ENCODE measurements at regions not wholly inside any gene's neighbourhood (a gene's known extent, or its start where the extent isn't known, plus 50 kb on each side); places are given as distances from the start of the nearest gene placed in this dataset.
A peak's percentile ranks its signal among the peaks of the same experiment; 100 is the strongest.

DNA sequence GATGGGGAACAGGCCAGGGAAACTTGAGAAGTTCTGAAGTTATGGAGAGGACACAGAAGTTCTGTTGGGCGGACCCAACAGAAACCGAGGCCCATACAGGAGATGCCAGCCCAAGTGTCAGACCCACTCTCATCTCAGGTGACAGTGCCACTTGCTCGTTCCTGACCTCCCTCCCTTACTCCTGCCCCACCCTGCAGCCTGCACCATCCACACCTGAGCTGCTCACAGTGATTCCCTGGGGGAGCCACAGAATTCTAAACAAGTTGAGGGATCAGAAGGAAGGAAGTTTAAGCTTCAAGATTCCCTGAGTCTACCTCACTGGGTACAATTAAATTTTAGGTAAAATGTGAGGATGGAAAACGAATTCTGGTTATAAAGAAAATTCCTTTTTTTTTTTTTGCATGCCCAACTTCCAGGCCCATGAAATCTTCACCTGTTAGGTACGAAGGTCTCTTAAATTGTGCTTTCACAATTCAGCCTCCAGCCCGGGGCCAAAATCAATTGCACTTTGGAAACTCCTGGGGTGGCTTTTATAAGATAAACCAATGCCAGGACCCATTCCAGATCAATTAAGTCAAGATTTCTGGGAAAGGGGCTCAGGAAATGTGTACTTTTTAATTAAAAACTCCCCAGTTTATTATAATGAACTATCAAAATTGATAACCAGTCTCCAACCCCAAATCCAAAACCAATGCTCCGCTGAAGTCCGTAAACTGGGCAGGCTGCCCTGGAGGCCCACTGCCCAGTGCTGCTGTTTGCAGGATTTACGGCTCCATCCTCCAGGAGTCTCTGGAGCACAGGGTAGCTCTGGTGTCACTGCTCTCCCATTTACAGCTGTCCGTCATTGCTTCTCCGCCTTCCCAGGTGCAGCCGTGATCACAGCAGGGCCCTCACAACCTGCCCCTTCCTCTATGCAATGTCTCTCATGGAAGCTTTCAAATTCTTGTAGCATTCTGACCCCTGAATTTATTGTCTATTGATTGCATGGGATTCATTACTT lies 643.5 kb downstream of the UQCRFS1 start:
- no peaks in the 10 kb centered on the region for H3K36me3 Mint-ChIP-seq
- peaks cover 0 to 13% (median 2%) of the 10 kb centered on the region in 7 donors for H3K9me3 Mint-ChIP-seq
- no peak overlapping the region for H3K4me3 Mint-ChIP-seq
- no peaks in the 10 kb centered on the region for H3K36me3 ChIP-seq (ENCODE audit: control insufficient read depth, insufficient read depth, low read length)
- no peak overlapping the region for H3K27ac Mint-ChIP-seq
- DNase-seq, result no peak
- no peaks in the 10 kb centered on the region for H3K4me1 ChIP-seq (ENCODE audit: control insufficient read depth, insufficient read depth, low read length, poor library complexity, severe bottlenecking)
- no peak for ATAC-seq (ENCODE audit: low read depth in 2 of 2)
- H3K4me3 ChIP-seq (ENCODE audit: low read depth, low read length), result no peak overlapping the region
- no peaks in the 10 kb centered on the region for H3K9me3 ChIP-seq (ENCODE audit: control insufficient read depth in 2 of 2, low read length in 2 of 2)
- no peaks in the 10 kb centered on the region for H3K27me3 Mint-ChIP-seq
- H3K27me3 ChIP-seq (ENCODE audit: control insufficient read depth, insufficient read depth, low read length), result no peaks in the 10 kb centered on the region
- no peaks in the 10 kb centered on the region for H3K4me1 Mint-ChIP-seq
- H3K27ac ChIP-seq (ENCODE audit: insufficient read depth, low read length, poor library complexity, severe bottlenecking), result no peak overlapping the region

DNA sequence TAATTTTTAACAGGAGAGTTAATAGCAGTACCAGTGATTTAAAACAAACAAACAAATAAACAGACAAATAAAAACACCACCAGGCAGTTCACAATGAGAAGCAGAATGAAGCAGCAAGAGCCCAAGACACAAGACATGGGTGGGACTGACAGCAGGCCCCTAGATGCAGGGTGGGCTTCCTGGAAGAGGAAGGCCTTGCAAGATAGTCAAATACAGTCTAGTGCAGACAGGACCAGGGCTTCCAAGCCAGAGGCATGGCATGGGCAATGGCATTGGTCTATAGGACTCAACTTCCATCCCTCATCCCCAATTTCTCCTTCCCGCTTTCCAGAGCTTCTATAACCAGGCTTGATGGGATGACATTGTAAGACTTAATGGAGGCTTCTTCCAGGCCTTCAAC lies 645.1 kb downstream of the UQCRFS1 start:
- peaks cover 0 to 13% (median 2%) of the 10 kb centered on the region in 7 donors for H3K9me3 Mint-ChIP-seq
- peak overlapping the region in 1 of 3 donors; percentile 29 for H3K27ac Mint-ChIP-seq
- H3K36me3 ChIP-seq (ENCODE audit: control insufficient read depth, insufficient read depth, low read length), result no peaks in the 10 kb centered on the region
- H3K9me3 ChIP-seq (ENCODE audit: control insufficient read depth in 2 of 2, low read length in 2 of 2), result no peaks in the 10 kb centered on the region
- H3K27me3 Mint-ChIP-seq, result no peaks in the 10 kb centered on the region
- no peak overlapping the region for H3K4me3 Mint-ChIP-seq
- no peaks in the 10 kb centered on the region for H3K4me1 Mint-ChIP-seq
- ATAC-seq (ENCODE audit: low read depth in 2 of 2) (no peak), DNase-seq (no peak)
- H3K36me3 Mint-ChIP-seq, result no peaks in the 10 kb centered on the region
- no peak overlapping the region for H3K27ac ChIP-seq (ENCODE audit: insufficient read depth, low read length, poor library complexity, severe bottlenecking)
- no peaks in the 10 kb centered on the region for H3K4me1 ChIP-seq (ENCODE audit: control insufficient read depth, insufficient read depth, low read length, poor library complexity, severe bottlenecking)
- no peak overlapping the region for H3K4me3 ChIP-seq (ENCODE audit: low read depth, low read length)
- H3K27me3 ChIP-seq (ENCODE audit: control insufficient read depth, insufficient read depth, low read length), result no peaks in the 10 kb centered on the region

DNA sequence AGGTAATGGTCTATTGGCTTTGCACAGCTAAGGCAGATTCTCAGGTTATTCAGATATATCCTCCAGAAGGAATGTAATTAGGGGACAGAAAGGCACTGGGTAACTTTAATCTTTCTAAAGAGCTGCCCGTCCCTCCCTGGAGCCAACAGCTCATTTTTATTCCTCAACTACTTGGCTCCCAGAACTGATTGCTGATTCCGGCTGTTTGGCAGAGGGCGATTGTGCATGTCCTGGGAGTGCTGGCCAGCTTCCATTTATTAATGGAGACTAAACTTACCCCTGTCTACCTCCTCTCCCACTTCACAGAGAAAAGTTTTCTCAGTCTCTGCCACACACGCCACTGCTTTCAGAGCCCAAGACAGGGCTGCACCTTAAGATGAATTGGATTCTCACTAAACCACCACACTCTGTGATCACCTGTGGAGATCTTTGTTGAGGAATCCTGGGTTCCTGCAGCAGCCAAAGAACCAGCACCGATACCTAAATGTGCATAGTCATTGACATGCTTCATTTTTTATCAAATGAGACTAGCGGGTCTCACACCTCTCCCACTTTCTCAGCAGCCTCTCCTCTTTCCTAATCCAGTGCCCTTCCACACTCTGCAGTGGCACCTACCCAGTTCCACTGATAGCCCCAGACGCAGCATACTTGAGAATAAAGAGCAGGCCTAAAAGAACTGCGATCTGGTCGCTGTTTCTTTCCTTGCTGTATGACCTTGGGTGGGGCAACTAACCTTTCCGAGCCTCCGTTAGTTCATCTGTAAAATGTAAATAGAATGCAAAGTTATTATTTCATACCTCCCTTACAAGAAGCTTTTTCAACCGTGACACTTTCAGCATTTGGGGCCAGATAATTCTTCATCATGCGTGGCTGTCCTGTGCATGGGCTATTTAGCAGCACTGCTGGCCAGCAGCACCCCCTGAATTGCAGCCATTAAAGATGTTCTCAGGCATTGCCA lies 648.7 kb downstream of the UQCRFS1 start:
- Mint-ChIP-seq H3K27me3 (no peaks in the 10 kb centered on the region), H3K4me1 (no peaks in the 10 kb centered on the region), H3K4me3 (no peak overlapping the region), H3K36me3 (no peaks in the 10 kb centered on the region), H3K27ac (no peak overlapping the region), H3K9me3 (peaks cover 0 to 13% (median 2%) of the 10 kb centered on the region in 7 donors)
- H3K4me3 ChIP-seq (ENCODE audit: low read depth, low read length), result no peak overlapping the region
- H3K4me1 ChIP-seq (ENCODE audit: control insufficient read depth, insufficient read depth, low read length, poor library complexity, severe bottlenecking), result no peaks in the 10 kb centered on the region
- H3K36me3 ChIP-seq (ENCODE audit: control insufficient read depth, insufficient read depth, low read length), result no peaks in the 10 kb centered on the region
- H3K27ac ChIP-seq (ENCODE audit: insufficient read depth, low read length, poor library complexity, severe bottlenecking), result no peak overlapping the region
- DNase-seq (no peak), ATAC-seq (ENCODE audit: low read depth in 2 of 2) (no peak)
- no peaks in the 10 kb centered on the region for H3K27me3 ChIP-seq (ENCODE audit: control insufficient read depth, insufficient read depth, low read length)
- no peaks in the 10 kb centered on the region for H3K9me3 ChIP-seq (ENCODE audit: control insufficient read depth in 2 of 2, low read length in 2 of 2)

DNA sequence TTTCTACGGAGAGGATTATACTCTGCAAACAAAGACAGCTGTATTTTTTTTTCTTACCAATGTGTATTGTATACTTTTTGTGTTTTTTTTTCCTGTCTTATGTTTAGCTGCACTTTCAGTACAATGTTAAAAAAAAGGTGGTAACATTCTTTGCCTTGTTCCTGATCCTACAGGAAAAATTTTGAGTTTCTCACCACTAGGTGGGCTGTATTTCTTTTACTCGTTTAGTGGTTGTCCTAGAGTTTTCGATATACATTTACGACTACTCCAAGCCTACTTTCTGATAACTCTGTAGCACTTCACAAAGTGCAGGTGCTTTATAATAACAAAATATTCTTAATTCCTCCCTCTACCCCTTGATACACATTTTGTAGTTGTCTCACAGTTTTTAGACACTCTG lies 652.2 kb downstream of the UQCRFS1 start:
- Mint-ChIP-seq H3K36me3 (no peaks in the 10 kb centered on the region), H3K4me1 (no peaks in the 10 kb centered on the region), H3K9me3 (peaks cover 0 to 9% (median 0%) of the 10 kb centered on the region in 7 donors), H3K4me3 (no peak overlapping the region), H3K27me3 (no peaks in the 10 kb centered on the region), H3K27ac (no peak overlapping the region)
- Histone ChIP-seq H3K4me1 (ENCODE audit: control insufficient read depth, insufficient read depth, low read length, poor library complexity, severe bottlenecking) (no peaks in the 10 kb centered on the region), H3K27me3 (ENCODE audit: control insufficient read depth, insufficient read depth, low read length) (no peaks in the 10 kb centered on the region), H3K27ac (ENCODE audit: insufficient read depth, low read length, poor library complexity, severe bottlenecking) (no peak overlapping the region), H3K36me3 (ENCODE audit: control insufficient read depth, insufficient read depth, low read length) (no peaks in the 10 kb centered on the region), H3K9me3 (ENCODE audit: control insufficient read depth in 2 of 2, low read length in 2 of 2) (no peaks in the 10 kb centered on the region), H3K4me3 (ENCODE audit: low read depth, low read length) (no peak overlapping the region)
- ATAC-seq (ENCODE audit: low read depth in 2 of 2), result no peak
- no peak for DNase-seq

DNA sequence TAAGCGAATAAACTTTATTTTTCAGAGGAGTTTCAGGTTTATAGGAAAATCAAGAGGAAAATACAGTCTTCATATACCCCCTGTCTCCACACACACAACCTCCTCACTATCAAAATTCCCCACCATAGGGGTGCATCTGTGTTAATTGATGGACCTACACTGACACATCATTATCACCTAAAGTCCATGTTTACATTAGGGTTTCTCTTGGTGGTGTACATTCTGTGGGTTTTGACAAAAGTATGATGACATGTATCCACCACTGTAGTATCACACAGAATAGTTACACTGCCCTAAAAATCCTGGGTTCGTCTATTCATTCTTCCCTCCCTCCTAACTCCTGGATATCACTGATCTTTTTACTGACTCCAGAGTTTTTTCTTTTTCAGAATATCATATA lies 654.2 kb downstream of the UQCRFS1 start:
- Mint-ChIP-seq H3K27ac (no peak overlapping the region), H3K27me3 (no peaks in the 10 kb centered on the region), H3K9me3 (peaks cover 0 to 8% (median 0%) of the 10 kb centered on the region in 7 donors), H3K4me3 (no peak overlapping the region), H3K4me1 (no peaks in the 10 kb centered on the region), H3K36me3 (no peaks in the 10 kb centered on the region)
- ATAC-seq (ENCODE audit: low read depth in 2 of 2), result no peak
- Histone ChIP-seq H3K4me1 (ENCODE audit: control insufficient read depth, insufficient read depth, low read length, poor library complexity, severe bottlenecking) (no peaks in the 10 kb centered on the region), H3K27ac (ENCODE audit: insufficient read depth, low read length, poor library complexity, severe bottlenecking) (no peak overlapping the region), H3K27me3 (ENCODE audit: control insufficient read depth, insufficient read depth, low read length) (no peaks in the 10 kb centered on the region), H3K36me3 (ENCODE audit: control insufficient read depth, insufficient read depth, low read length) (no peaks in the 10 kb centered on the region), H3K4me3 (ENCODE audit: low read depth, low read length) (no peak overlapping the region), H3K9me3 (ENCODE audit: control insufficient read depth in 2 of 2, low read length in 2 of 2) (no peaks in the 10 kb centered on the region)
- no peak for DNase-seq

DNA sequence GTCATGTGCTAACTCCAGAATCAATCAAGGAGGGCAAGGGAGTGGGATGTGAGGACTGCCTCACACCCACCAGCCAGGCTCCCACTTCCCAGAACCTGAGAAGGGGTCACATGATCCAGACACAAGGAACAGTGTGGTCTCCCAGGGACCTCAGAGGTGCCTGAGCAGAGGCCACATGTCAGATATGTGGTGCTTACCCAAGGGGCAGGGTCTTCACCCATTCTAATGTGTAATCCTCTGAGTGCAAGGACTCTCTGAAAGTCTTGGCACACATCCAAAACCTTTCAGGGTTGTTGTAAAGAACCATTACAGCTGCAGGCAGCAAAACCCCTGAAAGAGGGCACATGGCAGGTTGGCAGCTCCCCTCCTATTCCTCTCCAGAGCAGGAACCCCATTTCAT lies 656.6 kb downstream of the UQCRFS1 start:
- H3K4me3 Mint-ChIP-seq, result no peak overlapping the region
- H3K36me3 Mint-ChIP-seq, result no peaks in the 10 kb centered on the region
- Histone ChIP-seq H3K36me3 (ENCODE audit: control insufficient read depth, insufficient read depth, low read length) (no peaks in the 10 kb centered on the region), H3K9me3 (ENCODE audit: control insufficient read depth in 2 of 2, low read length in 2 of 2) (no peaks in the 10 kb centered on the region), H3K4me1 (ENCODE audit: control insufficient read depth, insufficient read depth, low read length, poor library complexity, severe bottlenecking) (no peaks in the 10 kb centered on the region), H3K27ac (ENCODE audit: insufficient read depth, low read length, poor library complexity, severe bottlenecking) (no peak overlapping the region), H3K4me3 (ENCODE audit: low read depth, low read length) (no peak overlapping the region), H3K27me3 (ENCODE audit: control insufficient read depth, insufficient read depth, low read length) (no peaks in the 10 kb centered on the region)
- H3K27ac Mint-ChIP-seq, result no peak overlapping the region
- ATAC-seq (ENCODE audit: low read depth in 2 of 2), result no peak
- no peak for DNase-seq
- peaks cover 0 to 7% (median 0%) of the 10 kb centered on the region in 7 donors for H3K9me3 Mint-ChIP-seq
- peaks cover 0 to 2% (median 0%) of the 10 kb centered on the region in 4 donors for H3K4me1 Mint-ChIP-seq
- H3K27me3 Mint-ChIP-seq, result no peaks in the 10 kb centered on the region

DNA sequence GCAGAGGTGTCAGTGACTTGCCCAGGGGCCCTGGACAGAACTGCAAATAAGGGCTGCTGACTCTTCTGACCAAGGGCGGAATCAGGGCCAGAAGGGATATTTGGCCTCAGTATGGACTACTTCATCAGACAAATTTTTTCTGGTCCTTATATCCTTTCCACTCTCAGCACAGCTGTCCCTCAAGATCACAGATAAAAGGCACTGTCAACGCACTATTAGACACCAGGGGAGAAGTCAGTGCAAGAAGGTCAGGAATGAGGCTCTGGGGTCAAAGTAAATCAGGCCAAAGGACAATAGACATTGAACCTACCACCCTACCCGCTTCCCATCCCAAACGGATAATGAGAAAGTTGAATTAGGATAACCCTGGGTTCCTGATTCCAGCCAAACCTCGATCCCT lies 657.6 kb downstream of the UQCRFS1 start:
- Mint-ChIP-seq H3K4me3 (no peak overlapping the region), H3K4me1 (peaks cover 0 to 2% (median 0%) of the 10 kb centered on the region in 4 donors), H3K27me3 (no peaks in the 10 kb centered on the region), H3K27ac (no peak overlapping the region), H3K9me3 (peaks cover 0 to 7% (median 0%) of the 10 kb centered on the region in 7 donors), H3K36me3 (no peaks in the 10 kb centered on the region)
- ATAC-seq (ENCODE audit: low read depth in 2 of 2), result no peak
- Histone ChIP-seq H3K4me3 (ENCODE audit: low read depth, low read length) (no peak overlapping the region), H3K4me1 (ENCODE audit: control insufficient read depth, insufficient read depth, low read length, poor library complexity, severe bottlenecking) (no peaks in the 10 kb centered on the region), H3K27me3 (ENCODE audit: control insufficient read depth, insufficient read depth, low read length) (no peaks in the 10 kb centered on the region), H3K36me3 (ENCODE audit: control insufficient read depth, insufficient read depth, low read length) (no peaks in the 10 kb centered on the region), H3K9me3 (ENCODE audit: control insufficient read depth in 2 of 2, low read length in 2 of 2) (no peaks in the 10 kb centered on the region), H3K27ac (ENCODE audit: insufficient read depth, low read length, poor library complexity, severe bottlenecking) (no peak overlapping the region)
- DNase-seq, result no peak

Data from CD4-positive, CD25-positive, alpha-beta regulatory T cell (primary cell).